ENCODE measurements at regions not wholly inside any gene's neighbourhood (a gene's known extent, or its start where the extent isn't known, plus 50 kb on each side); places are given as distances from the start of the nearest gene placed in this dataset.

DNA sequence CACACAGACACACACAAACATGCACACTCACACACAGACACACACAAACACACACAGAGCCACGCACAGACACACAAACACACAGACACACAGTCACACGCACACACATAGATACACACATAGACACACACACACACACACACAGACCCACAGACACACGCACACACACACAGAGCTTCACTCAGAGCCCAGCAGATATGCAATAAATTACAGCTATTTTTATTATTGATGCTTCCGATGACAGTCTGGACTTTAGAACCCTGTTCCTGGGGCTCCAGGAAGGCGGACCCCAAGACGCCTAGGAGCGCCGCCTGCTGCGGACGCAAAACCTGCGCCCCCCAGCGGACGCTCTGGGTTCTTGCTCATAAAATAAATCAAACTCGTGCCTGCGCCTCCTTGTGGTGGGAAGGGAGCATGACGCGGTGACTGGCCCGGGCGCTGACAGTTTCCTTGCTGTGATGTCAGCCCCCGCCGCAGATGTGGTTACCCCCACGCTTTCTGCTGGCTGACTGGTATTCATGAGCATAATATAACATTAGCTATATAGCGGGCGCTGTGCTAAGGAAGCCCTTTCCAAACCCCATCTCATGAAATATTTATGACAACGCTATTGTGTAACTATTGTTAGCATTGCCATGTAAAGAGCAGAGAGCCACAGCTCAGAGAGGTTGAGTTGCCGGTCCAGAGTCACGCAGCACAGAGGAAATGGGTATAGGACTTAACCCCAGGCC lies 64.4 kb upstream of the TM9SF2 start:
- peak; percentile 95 for DNase-seq

GRCh38 chr13:99439048-99439447 lies 62.2 kb upstream of the TM9SF2 start:
- DNase-seq: no peak

- no peak for DNase-seq
Measured at GRCh38 chr13:99439850-99440604, 61.2 kb upstream of the TM9SF2 start.

- DNase-seq: peak; percentile 41
Measured at GRCh38 chr13:99442273-99442895, 58.9 kb upstream of the TM9SF2 start.

DNA sequence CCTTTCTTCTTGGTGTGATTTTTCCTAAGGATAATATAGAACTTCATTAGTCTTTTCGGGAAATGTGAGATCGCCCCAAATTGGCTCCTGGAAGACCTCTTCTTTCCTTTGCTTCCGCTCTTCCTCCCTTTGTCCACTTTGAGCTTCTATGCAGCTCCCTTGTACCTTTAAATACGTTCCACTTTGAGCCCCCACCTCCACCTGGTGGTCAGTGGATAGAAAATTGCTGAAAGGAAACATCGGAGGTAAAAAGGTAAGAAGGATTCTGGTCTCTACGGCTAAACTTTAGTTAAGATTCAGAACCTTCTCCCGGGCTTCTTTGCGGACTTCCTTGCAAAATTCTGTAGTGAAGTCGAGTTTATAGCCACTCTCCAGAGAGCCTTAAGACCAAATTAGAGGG lies 55.0 kb upstream of the TM9SF2 start:
- DNase-seq: no peak

DNA sequence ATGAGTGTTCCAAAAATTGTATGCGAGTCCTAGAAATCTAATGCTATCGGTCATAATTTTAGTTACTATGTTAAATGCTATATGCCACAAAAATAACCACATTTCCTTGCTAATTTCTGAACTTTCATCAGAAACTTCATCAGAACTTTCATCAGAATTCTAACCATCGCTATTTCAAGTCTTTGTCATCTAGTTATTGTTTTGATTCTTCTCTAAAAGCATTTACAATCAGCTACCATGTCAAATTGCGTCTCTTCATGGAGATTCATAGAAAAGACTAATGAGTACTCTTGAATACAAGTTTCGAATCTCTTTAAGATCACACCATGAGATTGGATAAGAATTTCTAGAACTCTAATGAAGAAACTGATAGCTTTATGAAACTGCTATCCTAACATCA lies 52.7 kb upstream of the TM9SF2 start:
- DNase-seq: no peak

DNA sequence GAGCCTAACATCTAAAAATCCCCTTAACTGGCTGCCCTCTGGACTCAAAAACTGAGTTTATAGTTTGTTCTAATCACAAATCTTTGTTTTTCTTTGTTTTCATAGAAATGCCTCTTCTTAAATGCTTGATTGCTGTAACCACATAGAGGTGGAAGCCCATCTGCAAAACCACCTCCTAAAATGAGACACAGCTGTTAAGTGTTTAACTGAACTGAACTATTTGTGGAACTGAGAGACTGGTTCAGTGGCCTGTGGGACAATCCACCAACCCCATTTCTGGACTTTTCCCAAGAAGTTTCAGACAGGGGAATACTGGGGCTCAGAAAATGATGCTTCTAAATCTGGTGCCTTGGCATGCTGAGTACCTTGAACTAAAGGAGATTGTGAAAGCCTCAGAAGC lies 50.9 kb upstream of the TM9SF2 start:
- no peak for DNase-seq

All from T-helper 9 cell (primary cell).